Epithelial cell of esophagus (primary cell): ENCODE measurements at regions not wholly inside any gene's neighbourhood (a gene's known extent, or its start where the extent isn't known, plus 50 kb on each side); places are given as distances from the start of the nearest gene placed in this dataset.
"Not testable (repeated sequence)": the region's sequence is repeated elsewhere in the genome, so short reads cannot be mapped to it uniquely, and the experiment has no call there.

Experiments
- DNase-seq: peaks from one replicate; pipeline ENCODE4 v3.0.0; 2010; ENCODE audit warnings: low read depth
- H3K4me3 ChIP-seq: 2 replicates; pipeline ENCODE4 v1.5.1; 2011; ENCODE audit warnings: mild to moderate bottlenecking, low read length, control low read depth
- CTCF ChIP-seq: IDR thresholded peaks from 2 replicates; pipeline ENCODE4 v1.5.1; 2011; ENCODE audit warnings: low read depth, mild to moderate bottlenecking, low read length, control low read depth, inconsistent platforms; ENCODE audit not compliant: insufficient read depth; ENCODE audit errors: missing control alignments

- no peak for TF ChIP-seq CTCF
- no peak for DNase-seq
- H3K4me3 ChIP-seq: no peak overlapping the region
Observed at GRCh38 chr10:38600146-38600545, 506.0 kb downstream of the ZNF37A start.

- no peak for TF ChIP-seq CTCF
- DNase-seq: no peak
- no peak overlapping the region for H3K4me3 ChIP-seq
Observed at GRCh38 chr10:38600696-38601095, 506.6 kb downstream of the ZNF37A start.

GRCh38 chr10:38603681-38604080, 509.5 kb downstream of the ZNF37A start:
- not testable (repeated sequence) for H3K4me3 ChIP-seq, DNase-seq

- H3K4me3 ChIP-seq, DNase-seq: not testable (repeated sequence)
Observed at GRCh38 chr10:38604477-38604876, 510.3 kb downstream of the ZNF37A start.

- no peak overlapping the region for H3K4me3 ChIP-seq
- no peak for TF ChIP-seq CTCF
- no peak for DNase-seq
Observed at GRCh38 chr10:38605153-38605661, 511.1 kb downstream of the ZNF37A start.

- DNase-seq, H3K4me3 ChIP-seq: not testable (repeated sequence)
Observed at GRCh38 chr10:38615596-38615995, 521.5 kb downstream of the ZNF37A start.

- DNase-seq: peak; percentile 16
- not testable (repeated sequence) for H3K4me3 ChIP-seq
Observed at GRCh38 chr10:38619831-38620230, 525.7 kb downstream of the ZNF37A start.

- H3K4me3 ChIP-seq, DNase-seq: not testable (repeated sequence)
Observed at GRCh38 chr10:38635650-38636049, 541.5 kb downstream of the ZNF37A start.
